Peyer's patch (tissue), 4 donors: ENCODE measurements at regions not wholly inside any gene's neighbourhood (a gene's known extent, or its start where the extent isn't known, plus 50 kb on each side); places are given as distances from the start of the nearest gene placed in this dataset.

Experiments
- DNase-seq, 3 donors: peaks; one replicate each; pipeline ENCODE4 v3.0.0-alpha.2; 2017 to 2019
- H3K27ac ChIP-seq, 4 donors: fragments of 200-600 bp; sonication (generic); one replicate each; pipeline ENCODE4 v1.5.1; 2016 to 2019
- H3K27me3 ChIP-seq, 2 donors: fragments of 200-600 bp; sonication (generic); one replicate each; pipeline ENCODE4 v1.5.1; 2019
- H3K36me3 ChIP-seq, 3 donors: fragments of 200-600 bp; sonication (generic); one replicate each; pipeline ENCODE4 v1.5.1; 2016 to 2019
- H3K4me1 ChIP-seq, 4 donors: fragments of 200-600 bp; sonication (generic); one replicate each; pipeline ENCODE4 v1.5.1; 2016 to 2019
- H3K4me3 ChIP-seq, 4 donors: fragments of 200-600 bp; sonication (generic); 1 replicate in 3 of 4; 2 replicates in 1 of 4; pipeline ENCODE4 v1.5.1; 2016 to 2019; ENCODE audit warnings: mild to moderate bottlenecking in 1 of 4
- H3K9me3 ChIP-seq, 4 donors: fragments of 200-600 bp; sonication (generic); one replicate each; pipeline ENCODE4 v1.5.1; 2016 to 2019; ENCODE audit warnings: mild to moderate bottlenecking in 1 of 4
- CTCF ChIP-seq, 6 experiments: fragments of 450-650 bp in 4 of 6; fragments of 200-600 bp in 2 of 6; sonication (generic) in 1 of 6; IDR thresholded peaks; one replicate each; pipeline ENCODE4 v1.5.1; 2017 to 2019; ENCODE audit warnings: antibody characterized with exemption in 6 of 6, mild to moderate bottlenecking in 3 of 6, moderate library complexity in 1 of 6
- POLR2A ChIP-seq, 2 donors: fragments of 450-650 bp; IDR thresholded peaks; one replicate each; pipeline ENCODE4 v1.5.1; 2017; ENCODE audit warnings: antibody characterized with exemption in 2 of 2, mild to moderate bottlenecking in 2 of 2, moderate library complexity in 2 of 2

GRCh38 chr9:109716631-109717030, 63.4 kb upstream of the PALM2AKAP2 start:
- no peak for DNase-seq
- H3K4me3 ChIP-seq = no peak overlapping the region
- TF ChIP-seq POLR2A (IDR thresholded peaks at IDR 0.05) (no peak), CTCF (IDR thresholded peaks at IDR 0.05) (no peak)
- no peak overlapping the region for H3K27ac ChIP-seq
- no peaks in the 10 kb centered on the region for H3K9me3 ChIP-seq
- H3K36me3 ChIP-seq = no peaks in the 10 kb centered on the region
- no peaks in the 10 kb centered on the region for H3K27me3 ChIP-seq
- H3K4me1 ChIP-seq = no peaks in the 10 kb centered on the region

GRCh38 chr9:109717342-109717741, 62.7 kb upstream of the PALM2AKAP2 start:
- DNase-seq = no peak
- Histone ChIP-seq H3K36me3 (no peaks in the 10 kb centered on the region), H3K4me1 (no peaks in the 10 kb centered on the region), H3K27me3 (no peaks in the 10 kb centered on the region), H3K9me3 (no peaks in the 10 kb centered on the region), H3K27ac (no peak overlapping the region), H3K4me3 (no peak overlapping the region)
- no peak for TF ChIP-seq POLR2A (IDR thresholded peaks at IDR 0.05)

GRCh38 chr9:109718861-109719260, 61.1 kb upstream of the PALM2AKAP2 start:
- H3K27ac ChIP-seq = no peak overlapping the region
- H3K36me3 ChIP-seq = no peaks in the 10 kb centered on the region
- no peak overlapping the region for H3K4me3 ChIP-seq
- TF ChIP-seq CTCF (IDR thresholded peaks at IDR 0.05) (no peak), POLR2A (IDR thresholded peaks at IDR 0.05) (no peak)
- no peaks in the 10 kb centered on the region for H3K4me1 ChIP-seq
- no peaks in the 10 kb centered on the region for H3K27me3 ChIP-seq
- no peaks in the 10 kb centered on the region for H3K9me3 ChIP-seq
- no peak for DNase-seq

GRCh38 chr9:109721001-109721400, 59.0 kb upstream of the PALM2AKAP2 start:
- Histone ChIP-seq H3K27ac (no peak overlapping the region), H3K9me3 (no peaks in the 10 kb centered on the region), H3K4me3 (no peak overlapping the region), H3K4me1 (no peaks in the 10 kb centered on the region), H3K36me3 (no peaks in the 10 kb centered on the region), H3K27me3 (no peaks in the 10 kb centered on the region)
- TF ChIP-seq POLR2A (IDR thresholded peaks at IDR 0.05) (no peak), CTCF (IDR thresholded peaks at IDR 0.05) (no peak)
- no peak for DNase-seq

- no peak overlapping the region for H3K27ac ChIP-seq
- H3K27me3 ChIP-seq = no peaks in the 10 kb centered on the region
- no peak overlapping the region for H3K4me3 ChIP-seq
- H3K36me3 ChIP-seq = no peaks in the 10 kb centered on the region
- H3K4me1 ChIP-seq = no peaks in the 10 kb centered on the region
- DNase-seq = no peak
- H3K9me3 ChIP-seq = no peaks in the 10 kb centered on the region
- no peak for TF ChIP-seq POLR2A (IDR thresholded peaks at IDR 0.05)
- TF ChIP-seq CTCF (IDR thresholded peaks at IDR 0.05) = no peak
Observed at GRCh38 chr9:109722007-109722406, 58.0 kb upstream of the PALM2AKAP2 start.

- Histone ChIP-seq H3K27ac (no peak overlapping the region), H3K27me3 (no peaks in the 10 kb centered on the region), H3K4me1 (no peaks in the 10 kb centered on the region), H3K9me3 (no peaks in the 10 kb centered on the region), H3K4me3 (no peak overlapping the region), H3K36me3 (no peaks in the 10 kb centered on the region)
- no peak for DNase-seq
- no peak for TF ChIP-seq CTCF (IDR thresholded peaks at IDR 0.05)
- TF ChIP-seq POLR2A (IDR thresholded peaks at IDR 0.05) = no peak
Observed at GRCh38 chr9:109723781-109724180, 56.2 kb upstream of the PALM2AKAP2 start.
